ENCODE measurements at regions not wholly inside any gene's neighbourhood (a gene's known extent, or its start where the extent isn't known, plus 50 kb on each side); places are given as distances from the start of the nearest gene placed in this dataset.

- DNase-seq (ENCODE audit: insufficient read length, low spot score), result no peak
- TF ChIP-seq POLR2A (IDR thresholded peaks at IDR 0.05; ENCODE audit: low read depth, low read length), result no peak
- no peak for FAIRE-seq
Measured at GRCh38 chr16:85539084-85539483, 74.0 kb upstream of the GSE1 start.

DNA sequence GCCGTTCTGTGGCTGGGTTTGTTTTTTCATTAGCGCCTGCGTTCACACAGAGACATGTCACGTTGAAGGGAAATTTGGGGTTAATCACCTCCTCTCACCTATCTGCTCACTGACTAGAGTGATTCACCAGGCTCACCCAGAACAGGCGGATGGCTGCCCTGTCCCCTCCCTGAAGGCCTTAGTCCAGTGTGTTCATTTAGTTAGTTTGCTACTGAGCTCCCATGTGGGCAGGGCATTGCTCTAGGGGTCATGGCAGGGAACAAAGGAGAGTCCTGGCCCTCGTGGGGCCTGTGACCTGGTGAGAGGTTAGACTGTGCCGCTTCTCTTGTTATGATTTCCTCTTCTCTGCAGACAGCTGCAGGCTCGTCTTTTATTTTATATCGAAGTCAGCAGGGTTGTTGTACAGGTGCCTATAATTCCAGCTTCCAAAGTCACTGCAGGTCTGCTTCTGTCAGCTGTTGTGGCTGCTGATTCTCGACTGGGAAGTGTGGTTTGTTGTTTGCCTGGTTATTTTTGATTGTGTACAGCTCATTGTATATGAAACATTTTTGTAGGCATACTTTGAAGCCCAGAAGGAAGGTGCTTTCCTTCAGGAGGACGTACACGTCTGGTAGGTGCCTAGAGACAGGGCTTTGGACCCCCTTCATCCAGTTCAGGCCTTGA lies 73.4 kb upstream of the GSE1 start:
- TF ChIP-seq POLR2A (IDR thresholded peaks at IDR 0.05; ENCODE audit: low read depth, low read length), result no peak

DNA sequence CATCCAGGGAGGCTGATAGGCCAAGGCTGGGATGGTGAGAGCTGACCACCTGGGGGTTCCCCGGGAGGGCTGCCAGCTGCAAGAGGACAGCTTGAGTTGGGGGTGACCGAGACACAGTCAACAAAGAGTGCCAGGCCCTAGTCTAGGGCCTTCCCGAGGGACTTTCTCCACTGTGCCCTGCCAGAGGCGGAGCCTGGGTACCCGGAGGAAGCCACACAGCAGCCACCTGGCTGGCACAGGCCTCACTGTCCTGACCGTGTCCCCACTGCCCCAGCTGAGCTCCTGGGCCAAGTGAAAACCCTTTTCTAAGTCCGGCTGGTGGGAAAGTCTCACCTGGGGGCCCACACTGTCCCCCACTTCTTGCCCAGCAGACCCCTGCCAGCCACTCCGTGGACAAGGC lies 71.9 kb upstream of the GSE1 start:
- no peak for FAIRE-seq

More for the DNA sequence above, 73.4 kb upstream of the GSE1 start:
- DNase-seq (ENCODE audit: insufficient read length, low spot score), result no peak
- FAIRE-seq, result no peak

DNA sequence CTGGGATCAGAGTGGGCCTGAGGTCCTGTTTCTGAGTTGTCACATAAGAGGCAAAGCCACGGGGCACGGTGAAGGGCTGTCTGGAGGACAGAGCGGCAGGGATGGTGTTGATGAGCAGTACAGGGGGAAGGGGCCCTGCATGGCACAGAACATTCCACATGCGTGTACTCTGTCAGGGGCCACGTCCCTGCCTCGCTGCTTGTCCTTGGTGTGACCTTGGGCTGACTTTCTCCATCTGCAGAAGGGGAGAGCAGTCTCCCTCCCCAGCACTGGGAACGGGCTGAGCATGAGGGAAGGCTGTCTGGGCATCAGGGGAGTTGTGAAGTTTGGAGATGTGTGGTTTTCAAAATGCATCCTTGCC lies 71.5 kb upstream of the GSE1 start:
- no peak for FAIRE-seq
- no peak for DNase-seq (ENCODE audit: insufficient read length, low spot score)
- TF ChIP-seq POLR2A (IDR thresholded peaks at IDR 0.05; ENCODE audit: low read depth, low read length), result no peak

More for the DNA sequence above, 71.9 kb upstream of the GSE1 start:
- no peak for TF ChIP-seq POLR2A (IDR thresholded peaks at IDR 0.05; ENCODE audit: low read depth, low read length)
- no peak for DNase-seq (ENCODE audit: insufficient read length, low spot score)

DNA sequence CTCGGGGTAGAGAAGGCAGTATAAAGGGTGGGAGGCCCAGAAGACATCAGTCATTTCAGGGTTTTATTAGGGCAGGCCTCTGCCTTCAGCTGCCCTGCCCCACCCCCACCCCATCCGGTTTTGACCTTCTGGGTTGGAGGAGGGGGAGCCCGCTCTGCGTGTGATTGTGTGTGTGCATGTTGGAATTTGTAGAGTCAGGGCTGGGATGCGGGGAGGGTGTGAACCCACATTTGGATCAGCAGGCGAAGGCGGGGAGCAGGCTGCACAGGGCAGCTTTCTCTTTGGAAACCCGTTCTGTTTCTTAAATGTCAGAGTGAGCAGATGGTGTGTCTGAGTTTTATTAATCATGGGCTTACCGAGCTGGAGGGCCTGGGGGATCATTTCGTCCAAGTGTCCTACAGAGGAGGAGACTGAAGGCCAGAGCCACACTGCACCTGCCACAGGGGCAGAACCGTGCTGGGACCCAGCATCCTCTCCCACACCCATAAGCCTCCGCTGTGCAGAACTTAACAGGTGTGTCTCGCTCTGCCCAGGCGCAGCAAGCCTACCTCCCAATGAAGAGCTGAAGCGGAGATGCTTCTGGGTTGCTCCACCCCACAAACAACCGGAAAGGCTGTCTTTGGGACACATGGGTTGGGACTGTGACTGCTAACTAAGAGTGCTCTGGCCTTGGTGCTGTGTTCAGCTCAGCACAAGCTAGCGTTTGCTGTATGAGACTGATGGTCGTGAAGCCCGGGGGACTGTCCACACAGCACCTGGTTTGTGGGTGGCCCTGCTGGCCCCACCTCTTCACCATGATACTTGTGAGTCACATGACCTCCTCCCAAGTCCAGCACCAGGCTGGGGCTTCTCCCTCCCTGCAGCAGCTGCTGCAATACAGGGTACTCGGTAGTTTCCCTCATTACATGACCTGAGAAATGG lies 70.9 kb upstream of the GSE1 start:
- FAIRE-seq (no peak), DNase-seq (ENCODE audit: insufficient read length, low spot score) (no peak)

GRCh38 chr16:85543536-85543935 lies 69.6 kb upstream of the GSE1 start:
- FAIRE-seq, result no peak
- no peak for DNase-seq (ENCODE audit: insufficient read length, low spot score)
- TF ChIP-seq POLR2A (IDR thresholded peaks at IDR 0.05; ENCODE audit: low read depth, low read length), result no peak

More for the DNA sequence above, 70.9 kb upstream of the GSE1 start:
- no peak for TF ChIP-seq POLR2A (IDR thresholded peaks at IDR 0.05; ENCODE audit: low read depth, low read length)

DNA sequence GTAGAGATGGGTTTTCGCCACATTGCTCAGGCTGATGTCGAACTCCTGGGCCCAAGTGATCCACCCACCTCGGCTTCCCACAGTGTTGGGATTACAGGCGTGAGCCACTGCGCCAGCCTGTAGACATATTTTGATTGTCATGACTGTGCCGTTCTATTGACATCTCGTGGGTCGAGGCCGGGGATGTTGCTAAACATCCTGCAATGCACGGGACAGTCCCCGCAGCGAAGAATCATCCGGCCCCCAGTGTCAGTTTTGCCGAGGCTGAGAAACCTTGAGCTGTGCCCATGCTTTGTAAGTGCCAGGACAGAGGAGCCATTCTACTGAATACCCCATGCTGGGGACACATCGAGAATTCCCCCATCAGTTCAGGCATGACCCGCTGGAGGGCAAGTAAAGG lies 69.1 kb upstream of the GSE1 start:
- DNase-seq (ENCODE audit: insufficient read length, low spot score) (no peak), FAIRE-seq (no peak)
- no peak for TF ChIP-seq POLR2A (IDR thresholded peaks at IDR 0.05; ENCODE audit: low read depth, low read length)

DNA sequence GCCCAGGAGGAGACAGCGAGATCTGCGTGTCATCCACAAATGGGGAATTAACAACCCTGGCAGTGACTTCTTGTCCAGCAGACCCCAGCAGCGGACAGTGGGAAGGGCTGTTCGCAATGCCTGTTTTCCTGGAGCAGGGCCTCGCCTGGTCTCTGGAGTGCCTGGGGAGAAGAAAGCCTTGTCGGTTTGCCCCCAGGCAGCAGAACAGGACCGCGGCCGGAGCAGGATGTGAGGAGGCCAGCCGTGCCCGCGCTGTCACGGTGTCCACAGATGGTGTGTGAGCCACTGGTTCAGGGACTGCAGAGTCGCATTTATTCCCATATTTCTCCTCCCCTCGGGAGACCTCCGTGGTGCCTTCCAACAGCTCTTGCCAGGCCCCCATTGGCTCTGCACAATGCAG lies 68.5 kb upstream of the GSE1 start:
- DNase-seq (ENCODE audit: insufficient read length, low spot score) (no peak), FAIRE-seq (no peak)
- TF ChIP-seq POLR2A (IDR thresholded peaks at IDR 0.05; ENCODE audit: low read depth, low read length), result no peak

GRCh38 chr16:85545227-85545818 lies 67.8 kb upstream of the GSE1 start:
- FAIRE-seq, result no peak
- TF ChIP-seq POLR2A (IDR thresholded peaks at IDR 0.05; ENCODE audit: low read depth, low read length), result no peak

GRCh38 chr16:85546585-85547447 lies 66.3 kb upstream of the GSE1 start:
- no peak for FAIRE-seq

More at GRCh38 chr16:85545227-85545818, 67.8 kb upstream of the GSE1 start:
- DNase-seq (ENCODE audit: insufficient read length, low spot score), result no peak

DNA sequence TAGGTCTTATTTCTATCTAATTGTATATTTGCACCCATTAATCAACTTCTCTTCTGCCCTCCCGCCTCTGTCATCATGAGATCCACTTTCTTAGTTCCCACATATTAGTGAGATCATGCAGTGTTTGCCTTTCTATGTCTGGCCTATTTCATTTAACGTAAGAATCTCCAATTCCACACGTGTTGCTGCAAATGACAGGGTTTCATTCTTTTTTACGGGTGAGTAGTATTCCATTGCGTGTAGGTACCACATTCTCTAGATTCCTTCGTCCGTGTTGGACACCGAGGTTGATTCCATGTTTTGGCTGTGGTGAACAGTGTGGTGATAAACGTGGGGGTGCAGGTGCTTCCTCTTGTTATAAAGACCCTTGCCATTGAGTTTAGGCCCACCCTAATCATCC lies 64.7 kb upstream of the GSE1 start:
- no peak for TF ChIP-seq POLR2A (IDR thresholded peaks at IDR 0.05; ENCODE audit: low read depth, low read length)
- no peak for DNase-seq (ENCODE audit: insufficient read length, low spot score)
- FAIRE-seq, result no peak

More at GRCh38 chr16:85546585-85547447, 66.3 kb upstream of the GSE1 start:
- no peak for TF ChIP-seq POLR2A (IDR thresholded peaks at IDR 0.05; ENCODE audit: low read depth, low read length)
- DNase-seq (ENCODE audit: insufficient read length, low spot score), result no peak

DNA sequence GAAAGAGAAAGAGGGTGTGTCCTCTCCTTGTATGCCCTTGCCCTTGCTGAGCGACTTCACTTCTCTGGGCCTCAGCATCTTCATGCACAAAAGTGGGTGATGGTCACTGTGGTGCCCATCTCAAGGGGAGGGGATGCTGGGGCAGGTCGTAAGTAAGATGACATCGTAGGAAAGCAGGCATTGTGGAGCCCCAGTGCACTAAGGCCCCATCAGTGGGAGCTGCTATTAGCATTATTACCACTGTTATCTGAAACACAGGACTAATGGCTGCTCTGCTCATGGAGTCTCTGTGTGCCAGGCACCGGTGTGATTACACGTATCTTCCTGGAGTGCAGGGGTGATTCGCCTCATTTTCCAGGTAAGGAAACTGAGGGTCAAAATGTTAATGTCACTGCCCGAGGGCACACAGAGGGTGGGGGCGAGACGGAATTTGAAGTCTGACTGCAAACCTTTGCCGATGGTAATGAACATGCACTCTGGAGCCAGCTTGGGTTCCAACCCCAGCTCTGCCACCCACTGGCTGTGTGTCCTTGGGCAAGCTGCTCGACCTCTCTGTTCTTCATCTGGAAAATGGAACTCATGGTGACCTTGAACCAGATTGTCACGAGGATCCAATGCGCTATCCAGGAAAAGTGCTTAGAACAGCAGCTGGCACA lies 63.2 kb upstream of the GSE1 start:
- FAIRE-seq (no peak), DNase-seq (ENCODE audit: insufficient read length, low spot score) (no peak)
- TF ChIP-seq POLR2A (IDR thresholded peaks at IDR 0.05; ENCODE audit: low read depth, low read length), result no peak

- FAIRE-seq (no peak), DNase-seq (ENCODE audit: insufficient read length, low spot score) (no peak)
- no peak for TF ChIP-seq POLR2A (IDR thresholded peaks at IDR 0.05; ENCODE audit: low read depth, low read length)
Measured at GRCh38 chr16:85550422-85550864, 62.7 kb upstream of the GSE1 start.
